ENCODE measurements at regions not wholly inside any gene's neighbourhood (a gene's known extent, or its start where the extent isn't known, plus 50 kb on each side); places are given as distances from the start of the nearest gene placed in this dataset.

DNA sequence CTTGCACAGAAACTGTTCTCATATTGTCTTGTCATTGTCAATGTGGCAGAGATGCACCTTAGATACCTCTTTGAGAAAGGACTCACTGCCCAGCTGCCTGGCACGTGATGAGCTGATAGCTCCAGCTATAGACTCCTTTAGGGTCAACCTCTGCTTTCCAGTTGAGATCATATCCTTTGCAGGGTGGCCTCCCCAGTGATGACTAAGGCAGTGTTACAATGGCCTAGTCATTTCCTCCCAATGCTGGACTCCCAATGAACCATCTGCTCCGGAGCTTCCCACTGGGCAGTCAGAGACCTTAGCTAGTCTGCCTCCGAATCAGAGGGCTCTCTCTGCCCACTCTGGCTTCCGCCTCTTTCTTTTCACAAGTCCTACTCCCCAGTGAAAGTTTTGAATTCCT is 79.5 kb downstream of the CHRD start:
- TF ChIP-seq EZH2 (IDR thresholded peaks at IDR 0.05; ENCODE audit: insufficient read depth, low read length), result no peak
- TF ChIP-seq, protein P1, sequence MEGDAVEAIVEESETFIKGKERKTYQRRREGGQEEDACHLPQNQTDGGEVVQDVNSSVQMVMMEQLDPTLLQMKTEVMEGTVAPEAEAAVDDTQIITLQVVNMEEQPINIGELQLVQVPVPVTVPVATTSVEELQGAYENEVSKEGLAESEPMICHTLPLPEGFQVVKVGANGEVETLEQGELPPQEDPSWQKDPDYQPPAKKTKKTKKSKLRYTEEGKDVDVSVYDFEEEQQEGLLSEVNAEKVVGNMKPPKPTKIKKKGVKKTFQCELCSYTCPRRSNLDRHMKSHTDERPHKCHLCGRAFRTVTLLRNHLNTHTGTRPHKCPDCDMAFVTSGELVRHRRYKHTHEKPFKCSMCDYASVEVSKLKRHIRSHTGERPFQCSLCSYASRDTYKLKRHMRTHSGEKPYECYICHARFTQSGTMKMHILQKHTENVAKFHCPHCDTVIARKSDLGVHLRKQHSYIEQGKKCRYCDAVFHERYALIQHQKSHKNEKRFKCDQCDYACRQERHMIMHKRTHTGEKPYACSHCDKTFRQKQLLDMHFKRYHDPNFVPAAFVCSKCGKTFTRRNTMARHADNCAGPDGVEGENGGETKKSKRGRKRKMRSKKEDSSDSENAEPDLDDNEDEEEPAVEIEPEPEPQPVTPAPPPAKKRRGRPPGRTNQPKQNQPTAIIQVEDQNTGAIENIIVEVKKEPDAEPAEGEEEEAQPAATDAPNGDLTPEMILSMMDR (IDR thresholded peaks at IDR 0.05; ENCODE audit: insufficient read depth, low read depth, low read length), result no peak

DNA sequence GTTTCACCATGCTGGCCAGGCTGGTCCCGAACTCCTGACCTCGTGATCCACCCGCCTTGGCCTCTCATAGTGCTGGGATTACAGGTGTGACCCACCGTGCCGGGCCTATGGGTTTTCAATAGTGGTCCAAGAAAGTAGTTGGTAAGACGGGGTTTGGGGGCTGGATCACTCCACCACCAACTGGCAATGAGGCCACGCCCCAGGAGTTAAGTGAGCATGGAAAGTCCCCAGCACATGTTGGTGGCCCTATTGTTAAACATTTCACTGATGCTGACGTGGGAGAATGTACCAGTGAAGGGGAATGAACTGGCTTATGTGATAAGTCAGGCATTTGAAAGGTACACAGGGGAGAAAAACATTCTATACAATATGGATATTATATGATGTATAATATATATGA is 80.4 kb downstream of the CHRD start:
- Histone ChIP-seq H4K20me1 (ENCODE audit: insufficient read depth, low read length) (no peaks in the 10 kb centered on the region), H3K4me2 (ENCODE audit: low read length) (no peak overlapping the region), H3K27ac (ENCODE audit: low read depth, low read length) (no peak overlapping the region), H3K27me3 (ENCODE audit: insufficient read depth, low read length) (no peaks in the 10 kb centered on the region), H3K4me3 (ENCODE audit: insufficient read depth, low read depth, low read length) (no peak overlapping the region), H3K79me2 (ENCODE audit: insufficient read depth, low read length) (no peaks in the 10 kb centered on the region), H3K9me3 (ENCODE audit: insufficient read depth, low read depth, low read length) (no peaks in the 10 kb centered on the region), H2AFZ (ENCODE audit: low read depth, low read length) (no peak overlapping the region), H3K9ac (ENCODE audit: low read length) (no peak overlapping the region), H3K36me3 (ENCODE audit: insufficient read depth, low read length) (no peaks in the 10 kb centered on the region), H3K4me1 (ENCODE audit: insufficient read depth, low read length) (peaks cover 13% of the 10 kb centered on the region)
- Mint-ChIP-seq H3K4me1 (ENCODE audit: low read depth, unreplicated experiment) (peaks cover 11% of the 10 kb centered on the region), H3K9me3 (ENCODE audit: unreplicated experiment) (peaks cover 21% of the 10 kb centered on the region), H3K4me3 (ENCODE audit: unreplicated experiment) (no peak overlapping the region), H3K27ac (ENCODE audit: unreplicated experiment) (no peak overlapping the region), H3K27me3 (ENCODE audit: low read depth, unreplicated experiment) (peaks cover 9% of the 10 kb centered on the region), H3K36me3 (ENCODE audit: low read depth, unreplicated experiment) (peaks cover 2% of the 10 kb centered on the region)
- DNase-seq (ENCODE audit: low read depth) (no peak), FAIRE-seq (no peak)
- TF ChIP-seq, protein P1 (IDR thresholded peaks at IDR 0.05; ENCODE audit: insufficient read depth, low read depth, low read length), result no peak
- no peak for TF ChIP-seq EZH2 (IDR thresholded peaks at IDR 0.05; ENCODE audit: insufficient read depth, low read length)

More for the DNA sequence above, 79.5 kb downstream of the CHRD start:
- H4K20me1 ChIP-seq (ENCODE audit: insufficient read depth, low read length), result no peaks in the 10 kb centered on the region
- H3K27me3 ChIP-seq (ENCODE audit: insufficient read depth, low read length), result no peaks in the 10 kb centered on the region
- H3K27ac Mint-ChIP-seq (ENCODE audit: unreplicated experiment), result peak overlapping the region; percentile 58
- DNase-seq (ENCODE audit: low read depth) (peak; percentile 69), FAIRE-seq (no peak)
- no peaks in the 10 kb centered on the region for H3K36me3 ChIP-seq (ENCODE audit: insufficient read depth, low read length)
- peaks cover 9% of the 10 kb centered on the region for H3K27me3 Mint-ChIP-seq (ENCODE audit: low read depth, unreplicated experiment)
- peak overlapping the region; percentile 46 for H3K4me2 ChIP-seq (ENCODE audit: low read length)
- peak overlapping the region; percentile 40 for H3K27ac ChIP-seq (ENCODE audit: low read depth, low read length)
- no peaks in the 10 kb centered on the region for H3K36me3 Mint-ChIP-seq (ENCODE audit: low read depth, unreplicated experiment)
- H3K9me3 ChIP-seq (ENCODE audit: insufficient read depth, low read depth, low read length), result no peaks in the 10 kb centered on the region
- no peaks in the 10 kb centered on the region for H3K79me2 ChIP-seq (ENCODE audit: insufficient read depth, low read length)
- no peak overlapping the region for H3K4me3 ChIP-seq (ENCODE audit: insufficient read depth, low read depth, low read length)
- peaks cover 8% of the 10 kb centered on the region for H3K4me1 ChIP-seq (ENCODE audit: insufficient read depth, low read length)
- H3K9ac ChIP-seq (ENCODE audit: low read length), result no peak overlapping the region
- H3K4me1 Mint-ChIP-seq (ENCODE audit: low read depth, unreplicated experiment), result peaks cover 7% of the 10 kb centered on the region
- H2AFZ ChIP-seq (ENCODE audit: low read depth, low read length), result peak overlapping the region; percentile 42
- no peak overlapping the region for H3K4me3 Mint-ChIP-seq (ENCODE audit: unreplicated experiment)
- H3K9me3 Mint-ChIP-seq (ENCODE audit: unreplicated experiment), result peaks cover 17% of the 10 kb centered on the region

- H3K27me3 ChIP-seq (ENCODE audit: insufficient read depth, low read length), result no peaks in the 10 kb centered on the region
- H3K27ac Mint-ChIP-seq (ENCODE audit: unreplicated experiment), result no peak overlapping the region
- H3K4me1 ChIP-seq (ENCODE audit: insufficient read depth, low read length), result peaks cover 22% of the 10 kb centered on the region
- no peak overlapping the region for H3K9ac ChIP-seq (ENCODE audit: low read length)
- H3K79me2 ChIP-seq (ENCODE audit: insufficient read depth, low read length), result no peaks in the 10 kb centered on the region
- peaks cover 2% of the 10 kb centered on the region for H3K36me3 Mint-ChIP-seq (ENCODE audit: low read depth, unreplicated experiment)
- H3K9me3 Mint-ChIP-seq (ENCODE audit: unreplicated experiment), result peaks cover 21% of the 10 kb centered on the region
- TF ChIP-seq, protein P1 (IDR thresholded peaks at IDR 0.05; ENCODE audit: insufficient read depth, low read depth, low read length), result no peak
- no peak for TF ChIP-seq EZH2 (IDR thresholded peaks at IDR 0.05; ENCODE audit: insufficient read depth, low read length)
- no peaks in the 10 kb centered on the region for H3K9me3 ChIP-seq (ENCODE audit: insufficient read depth, low read depth, low read length)
- peaks cover 9% of the 10 kb centered on the region for H3K27me3 Mint-ChIP-seq (ENCODE audit: low read depth, unreplicated experiment)
- DNase-seq (ENCODE audit: low read depth), result no peak
- no peak overlapping the region for H3K4me3 ChIP-seq (ENCODE audit: insufficient read depth, low read depth, low read length)
- H3K36me3 ChIP-seq (ENCODE audit: insufficient read depth, low read length), result no peaks in the 10 kb centered on the region
- H3K27ac ChIP-seq (ENCODE audit: low read depth, low read length), result no peak overlapping the region
- no peak overlapping the region for H3K4me3 Mint-ChIP-seq (ENCODE audit: unreplicated experiment)
- no peak for FAIRE-seq
- no peak overlapping the region for H2AFZ ChIP-seq (ENCODE audit: low read depth, low read length)
- peaks cover 19% of the 10 kb centered on the region for H3K4me1 Mint-ChIP-seq (ENCODE audit: low read depth, unreplicated experiment)
- H4K20me1 ChIP-seq (ENCODE audit: insufficient read depth, low read length), result no peaks in the 10 kb centered on the region
- no peak overlapping the region for H3K4me2 ChIP-seq (ENCODE audit: low read length)
Observed at GRCh38 chr3:184461219-184461618, 81.4 kb downstream of the CHRD start.
